ENCODE measurements at regions not wholly inside any gene's neighbourhood (a gene's known extent, or its start where the extent isn't known, plus 50 kb on each side); places are given as distances from the start of the nearest gene placed in this dataset.
"Not testable (repeated sequence)": the region's sequence is repeated elsewhere in the genome, so short reads cannot be mapped to it uniquely, and the experiment has no call there.

GRCh38 chr5:110812639-110813038 lies 73.8 kb downstream of the SLC25A46 start:
- DNase-seq (ENCODE audit: low read depth in 2 of 2), result no peak

- DNase-seq (ENCODE audit: low read depth in 2 of 2), result no peak
These were observed 77.3 kb downstream of the SLC25A46 start for GRCh38 chr5:110815916-110816605.

- no peak for DNase-seq (ENCODE audit: low read depth in 2 of 2)
These were observed 78.7 kb downstream of the SLC25A46 start for GRCh38 chr5:110817459-110817858.

- no peak for DNase-seq (ENCODE audit: low read depth in 2 of 2)
These were observed 84.8 kb downstream of the SLC25A46 start for GRCh38 chr5:110823571-110823970.

- no peak for DNase-seq (ENCODE audit: low read depth in 2 of 2)
These were observed 86.2 kb downstream of the SLC25A46 start for GRCh38 chr5:110824936-110825441.

GRCh38 chr5:110832683-110833082 lies 93.9 kb downstream of the SLC25A46 start:
- no peak for DNase-seq (ENCODE audit: low read depth in 2 of 2)

- DNase-seq (ENCODE audit: low read depth in 2 of 2), result not testable (repeated sequence)
These were observed 96.1 kb downstream of the SLC25A46 start for GRCh38 chr5:110834933-110835332.

- no peak for DNase-seq (ENCODE audit: low read depth in 2 of 2)
These were observed 98.0 kb downstream of the SLC25A46 start for GRCh38 chr5:110836851-110837250.

GRCh38 chr5:110838357-110838756 lies 99.5 kb downstream of the SLC25A46 start:
- not testable (repeated sequence) for DNase-seq (ENCODE audit: low read depth in 2 of 2)

GRCh38 chr5:110838961-110839360 lies 100.2 kb downstream of the SLC25A46 start:
- DNase-seq (ENCODE audit: low read depth in 2 of 2), result no peak

- no peak for DNase-seq (ENCODE audit: low read depth in 2 of 2)
These were observed 101.6 kb downstream of the SLC25A46 start for GRCh38 chr5:110840347-110840960.

GRCh38 chr5:110841137-110841536 lies 102.3 kb downstream of the SLC25A46 start:
- no peak for DNase-seq (ENCODE audit: low read depth in 2 of 2)

- DNase-seq (ENCODE audit: low read depth in 2 of 2), result no peak
These were observed 104.1 kb downstream of the SLC25A46 start for GRCh38 chr5:110842948-110843347.

- no peak for DNase-seq (ENCODE audit: low read depth in 2 of 2)
These were observed 105.4 kb downstream of the SLC25A46 start for GRCh38 chr5:110844251-110844650.

- DNase-seq (ENCODE audit: low read depth in 2 of 2), result no peak
These were observed 107.7 kb downstream of the SLC25A46 start for GRCh38 chr5:110846398-110847001.

- no peak for DNase-seq (ENCODE audit: low read depth in 2 of 2)
These were observed 112.5 kb downstream of the SLC25A46 start for GRCh38 chr5:110851357-110851756.

- no peak for DNase-seq (ENCODE audit: low read depth in 2 of 2)
These were observed 113.2 kb downstream of the SLC25A46 start for GRCh38 chr5:110852053-110852452.

GRCh38 chr5:110852541-110852940 lies 113.7 kb downstream of the SLC25A46 start:
- DNase-seq (ENCODE audit: low read depth in 2 of 2), result no peak

- DNase-seq (ENCODE audit: low read depth in 2 of 2), result no peak
These were observed 114.5 kb downstream of the SLC25A46 start for GRCh38 chr5:110853267-110853666.

GRCh38 chr5:110854200-110854599 lies 115.4 kb downstream of the SLC25A46 start:
- no peak for DNase-seq (ENCODE audit: low read depth in 2 of 2)

GRCh38 chr5:110855961-110856360 lies 117.2 kb downstream of the SLC25A46 start:
- DNase-seq (ENCODE audit: low read depth in 2 of 2), result no peak

GRCh38 chr5:110865400-110866094 lies 126.7 kb downstream of the SLC25A46 start:
- no peak for DNase-seq (ENCODE audit: low read depth in 2 of 2)
